Stimulated activated CD8-positive, alpha-beta memory T cell treated with anti-CD3 and anti-CD28 coated beads, Interleukin-7, amount 100 ng/mL, for 48 hours (primary cell): ENCODE measurements at regions not wholly inside any gene's neighbourhood (a gene's known extent, or its start where the extent isn't known, plus 50 kb on each side); places are given as distances from the start of the nearest gene placed in this dataset.
A peak's percentile ranks its signal among the peaks of the same experiment; 100 is the strongest.
"Not testable (repeated sequence)": the region's sequence is repeated elsewhere in the genome, so short reads cannot be mapped to it uniquely, and the experiment has no call there.

Experiments used
- DNase-seq, 2 donors: peaks; one replicate each; pipeline ENCODE4 v3.0.0-alpha.2; 2020; ENCODE audit warnings: low read depth in 1 of 2; ENCODE audit errors: extremely low read depth in 1 of 2

DNA sequence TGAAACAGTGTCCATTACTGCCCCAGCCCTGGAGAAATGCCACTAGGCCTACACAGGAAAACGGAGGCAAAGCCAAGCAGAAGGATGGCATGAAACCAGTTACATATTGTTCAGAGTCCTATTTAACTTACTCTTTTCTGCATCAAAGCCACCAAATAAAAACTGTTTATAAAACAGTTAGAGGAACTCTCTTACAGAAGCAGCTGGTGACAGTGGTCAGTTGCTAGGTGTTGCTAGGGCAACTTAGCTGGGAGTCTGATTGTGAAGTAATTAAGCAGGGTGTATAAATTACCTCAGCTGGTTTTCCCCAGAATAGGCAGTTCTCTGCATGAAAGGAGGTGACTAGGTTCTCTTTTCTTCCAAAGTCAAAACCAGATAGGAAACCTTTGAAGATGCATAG, 115.6 kb upstream of the ZBED5 start:
- DNase-seq, result no peak

DNA sequence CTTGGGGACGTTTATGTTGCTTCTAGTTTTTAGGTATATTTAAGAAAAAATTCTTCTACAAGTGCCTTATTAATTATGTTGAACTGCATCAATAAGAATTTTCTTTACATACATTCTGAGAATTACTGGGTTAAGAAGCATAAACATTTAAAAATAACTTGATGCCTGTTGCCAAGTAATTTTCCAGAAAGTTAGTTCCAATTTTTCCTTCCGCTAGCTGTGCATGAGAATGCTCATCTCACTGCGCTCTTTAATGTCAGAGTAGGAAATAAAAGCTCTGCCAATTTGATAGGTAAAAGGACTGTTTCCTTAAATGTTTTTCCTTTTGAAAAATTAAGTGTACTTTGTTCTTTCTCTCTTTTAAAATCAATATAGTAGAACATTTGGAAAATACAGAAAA, 113.1 kb upstream of the ZBED5 start:
- DNase-seq, result no peak

DNA sequence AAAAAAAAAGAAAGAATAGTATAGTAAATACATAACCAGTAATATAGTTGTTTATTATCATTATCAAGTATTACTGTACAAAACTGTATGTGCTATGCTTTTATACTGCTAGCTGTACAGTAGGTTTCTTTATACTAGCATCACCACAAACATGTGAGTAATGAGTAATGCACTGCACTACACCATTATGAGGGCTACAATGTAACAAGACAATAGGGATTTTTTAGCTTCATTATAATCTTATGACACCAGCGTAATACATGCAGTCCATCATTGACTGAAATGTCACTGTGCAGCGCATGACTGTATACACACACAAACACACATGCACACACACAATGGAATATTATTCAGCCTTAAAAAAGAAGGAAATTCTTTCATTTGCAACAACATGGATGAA, 111.5 kb upstream of the ZBED5 start:
- no peak for DNase-seq

GRCh38 chr11:10956884-10957283, 99.0 kb upstream of the ZBED5 start:
- DNase-seq, result not testable (repeated sequence)

- no peak for DNase-seq
Measured at GRCh38 chr11:10955616-10956015, 97.8 kb upstream of the ZBED5 start.

DNA sequence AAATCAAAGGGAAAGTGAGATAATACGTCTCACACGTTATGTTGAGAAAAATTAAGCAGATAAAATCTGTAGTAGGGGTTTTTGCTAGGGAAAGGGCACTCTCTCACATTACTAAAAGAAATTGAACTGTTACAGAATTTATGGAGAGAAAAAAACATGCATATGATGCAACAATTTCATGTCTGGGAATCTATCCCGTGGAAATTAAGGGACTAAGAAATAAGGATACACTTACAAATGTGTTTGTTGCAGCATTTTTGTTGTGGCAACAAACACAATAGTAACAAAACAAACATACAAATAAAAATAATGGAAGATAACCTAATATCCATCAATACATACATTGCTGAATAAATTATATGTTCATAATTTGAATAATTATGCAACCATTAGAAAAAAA, 96.3 kb upstream of the ZBED5 start:
- DNase-seq, result no peak

GRCh38 chr11:10952872-10953271, 95.0 kb upstream of the ZBED5 start:
- DNase-seq, result no peak

- DNase-seq, result not testable (repeated sequence)
Measured at GRCh38 chr11:10947935-10948334, 90.1 kb upstream of the ZBED5 start.

DNA sequence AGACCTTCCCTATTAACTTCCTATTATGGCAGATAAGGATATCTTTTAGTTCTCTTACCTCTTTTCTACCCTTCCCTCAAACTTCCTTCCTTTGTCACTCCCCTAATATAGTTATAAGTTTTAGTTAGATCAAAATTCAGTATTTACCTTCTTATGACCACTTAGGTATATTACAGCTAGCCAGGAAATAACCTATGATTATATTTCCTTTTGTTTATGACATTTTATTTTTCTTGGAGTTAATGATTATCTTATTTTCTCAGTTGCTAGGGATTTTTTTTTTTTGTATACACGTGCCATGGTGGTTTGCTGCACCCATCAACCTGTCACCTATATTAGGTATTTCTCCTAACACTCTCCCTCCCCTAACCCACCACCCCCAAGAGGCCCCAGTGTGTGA, 88.2 kb upstream of the ZBED5 start:
- no peak for DNase-seq

DNA sequence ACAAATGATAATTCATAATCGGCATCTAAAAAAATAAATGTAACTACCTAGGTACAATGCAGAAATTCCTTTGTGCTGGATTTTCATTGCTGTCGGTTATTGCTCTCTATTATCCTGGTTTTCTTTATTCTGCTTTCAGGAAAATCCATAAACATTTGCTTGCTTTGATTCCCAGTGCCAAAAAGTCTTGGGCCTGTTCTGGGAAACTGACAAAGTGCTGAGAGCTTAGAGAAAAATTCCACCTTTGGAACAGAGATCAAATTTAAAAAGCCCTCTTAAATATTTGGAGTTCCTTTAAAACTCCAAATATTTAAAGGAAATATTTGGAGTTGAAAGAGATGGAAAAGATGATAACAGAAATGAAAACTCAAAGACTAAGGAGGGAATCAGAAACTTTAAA, 87.3 kb upstream of the ZBED5 start:
- DNase-seq, result no peak

- no peak for DNase-seq
Measured at GRCh38 chr11:10943968-10944367, 86.1 kb upstream of the ZBED5 start.

- no peak for DNase-seq
Measured at GRCh38 chr11:10942620-10943019, 84.8 kb upstream of the ZBED5 start.

DNA sequence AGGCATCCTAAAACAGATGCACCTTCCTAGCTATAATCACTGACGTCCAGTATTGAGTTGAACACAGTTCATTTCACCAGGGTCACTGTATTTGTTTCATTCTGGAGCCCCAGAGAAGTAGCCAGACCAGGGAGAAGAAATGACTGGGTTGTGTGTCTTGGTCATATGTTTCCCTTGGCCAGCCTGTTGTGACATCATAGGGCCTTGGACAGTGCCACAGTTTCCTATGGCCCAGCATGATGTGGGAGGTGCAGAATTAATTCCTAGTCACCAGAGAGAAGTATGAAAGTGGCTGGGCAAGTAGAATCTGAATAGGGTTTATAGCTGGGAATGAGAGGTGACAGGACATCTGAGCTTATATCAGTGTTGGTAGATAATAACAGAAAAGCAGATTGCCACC, 84.0 kb upstream of the ZBED5 start:
- DNase-seq, result no peak

- no peak for DNase-seq
Measured at GRCh38 chr11:10941414-10941813, 83.6 kb upstream of the ZBED5 start.

GRCh38 chr11:10938650-10939387, 81.0 kb upstream of the ZBED5 start:
- no peak for DNase-seq

- no peak for DNase-seq
Measured at GRCh38 chr11:10938231-10938630, 80.4 kb upstream of the ZBED5 start.

DNA sequence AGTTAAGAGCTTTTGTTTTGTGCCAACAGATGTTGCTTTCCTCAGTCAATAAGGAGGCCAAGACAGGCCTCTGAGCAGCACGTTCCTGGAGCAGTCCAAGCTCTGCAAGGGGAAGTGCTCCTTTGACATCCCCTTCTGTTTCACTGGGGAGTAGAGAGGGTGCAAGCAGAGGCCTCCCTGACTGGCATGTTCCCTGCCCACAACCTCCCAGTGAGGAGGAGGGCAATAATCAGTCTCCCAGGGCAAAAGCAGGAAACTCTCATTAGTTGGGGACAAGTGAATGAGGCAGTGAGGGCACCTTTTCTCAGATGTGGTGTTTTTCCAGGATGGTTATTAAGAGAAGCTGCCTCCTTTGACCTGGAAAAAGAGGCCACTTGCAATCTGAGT, 79.5 kb upstream of the ZBED5 start:
- DNase-seq, result no peak

- DNase-seq, result no peak
Measured at GRCh38 chr11:10936626-10937384, 79.0 kb upstream of the ZBED5 start.

- DNase-seq, result no peak
Measured at GRCh38 chr11:10935015-10935559, 77.2 kb upstream of the ZBED5 start.

GRCh38 chr11:10934293-10934860, 76.5 kb upstream of the ZBED5 start:
- DNase-seq, result no peak

DNA sequence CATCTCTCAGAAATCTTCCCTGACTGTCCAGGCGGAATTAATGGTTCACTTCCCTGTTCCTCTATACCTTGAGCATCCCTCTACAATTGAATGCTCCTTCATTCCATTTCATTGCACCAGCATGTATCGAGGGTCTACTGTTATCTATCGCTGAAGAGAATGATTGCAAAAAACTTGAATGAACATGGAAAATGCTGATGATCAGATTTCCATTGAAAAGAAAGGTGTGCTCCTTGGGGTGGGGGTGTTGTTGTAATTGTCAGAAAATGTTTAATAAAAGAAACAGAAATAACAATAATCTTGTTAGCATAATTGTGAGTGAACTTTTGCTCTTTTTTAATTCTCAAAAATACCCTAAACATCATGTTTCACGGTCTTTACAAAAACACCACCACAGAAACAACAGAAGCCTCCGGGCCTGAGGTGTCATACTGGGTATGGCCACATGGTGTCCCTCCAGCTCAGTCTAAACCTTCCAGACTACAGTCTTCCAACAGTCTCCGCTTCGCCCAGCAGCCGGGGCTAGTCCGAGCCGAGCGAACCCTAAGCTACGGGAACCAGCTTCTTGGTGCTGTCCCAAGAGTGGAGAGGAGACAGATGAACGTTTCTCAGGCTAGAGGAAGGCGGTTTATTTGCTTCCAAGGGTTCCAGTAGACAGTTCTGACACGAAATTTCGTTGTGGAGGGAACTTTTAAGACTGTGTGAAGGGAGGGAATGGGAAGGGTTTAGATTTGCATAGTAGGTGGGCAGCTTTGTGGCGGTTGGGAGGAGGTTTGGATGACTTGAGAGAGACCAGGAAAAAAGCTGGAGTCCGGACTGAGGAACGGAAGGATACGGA, 75.8 kb upstream of the ZBED5 start:
- DNase-seq, result peak; percentile 52 to 66
